ENCODE measurements at regions not wholly inside any gene's neighbourhood (a gene's known extent, or its start where the extent isn't known, plus 50 kb on each side); places are given as distances from the start of the nearest gene placed in this dataset.

DNA sequence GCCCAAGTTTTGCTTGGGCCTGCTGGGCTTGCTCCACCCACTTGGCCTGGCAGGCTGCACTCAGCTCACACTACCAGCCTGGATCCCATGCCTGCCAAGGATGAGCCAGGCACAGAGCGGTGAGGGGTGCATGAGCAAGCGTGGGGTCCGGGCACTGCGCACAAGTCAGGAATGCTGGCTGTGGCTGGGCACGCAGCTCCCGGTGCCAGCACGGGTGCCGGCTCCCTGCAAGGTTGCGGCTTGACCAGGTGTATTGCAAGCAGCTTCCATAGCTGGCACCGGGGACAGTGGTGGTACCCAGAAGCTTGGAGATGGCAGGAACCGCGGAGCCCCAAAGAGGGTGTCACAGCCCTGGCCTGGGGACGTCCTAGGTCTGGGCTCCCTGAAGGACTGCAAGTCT is 224.4 kb upstream of the NRIP1 start:
- H4K5ac ChIP-seq (ENCODE audit: insufficient read length, low read depth, low read length), result no peak overlapping the region
- DNase-seq, result no peak
- H2AFZ ChIP-seq (ENCODE audit: low read length), result no peak overlapping the region
- H3K14ac ChIP-seq (ENCODE audit: insufficient read depth, low read length), result no peak overlapping the region
- Mint-ChIP-seq H3K4me3 (no peak overlapping the region), H3K36me3 (ENCODE audit: insufficient read depth in 1 of 3, low read depth in 3 of 3) (no peaks in the 10 kb centered on the region), H3K4me1 (peaks cover 20 to 25% of the 10 kb centered on the region in 2 experiments), H3K9me3 (no peaks in the 10 kb centered on the region), H3K27me3 (ENCODE audit: low read depth) (peaks cover 3% of the 10 kb centered on the region), H3K27ac (no peak overlapping the region)
- no peaks in the 10 kb centered on the region for H3K9me3 ChIP-seq (ENCODE audit: control insufficient read depth, low read depth, low read length)
- H3T11ph ChIP-seq (ENCODE audit: low read length), result no peak overlapping the region
- H3K4me2 ChIP-seq (ENCODE audit: insufficient read depth, insufficient read length, low read length), result no peak overlapping the region
- H2BK12ac ChIP-seq (ENCODE audit: insufficient read length, low read depth, low read length), result no peak overlapping the region
- no peak overlapping the region for H2BK20ac ChIP-seq (ENCODE audit: low read depth, low read length, poor library complexity, severe bottlenecking)
- H3K4me1 ChIP-seq (ENCODE audit: insufficient read depth, low read length), result no peaks in the 10 kb centered on the region; the same call in 1 of the 2 replicates
- no peak overlapping the region for H3K27ac ChIP-seq (ENCODE audit: insufficient read length, low read depth, low read length)
- no peak overlapping the region for H2AK5ac ChIP-seq (ENCODE audit: insufficient read length, low read length)
- no peak overlapping the region for H3K4ac ChIP-seq (ENCODE audit: low read depth, low read length)
- WGBS (ENCODE audit: extremely low coverage, insufficient read length, low lambda C conversion rate), result no CpG with 5 or more reads among the region's 13 CpGs
- no peaks in the 10 kb centered on the region for H3K79me1 ChIP-seq (ENCODE audit: insufficient read depth, low read depth, low read length, poor library complexity, severe bottlenecking)
- TF ChIP-seq, protein P1, sequence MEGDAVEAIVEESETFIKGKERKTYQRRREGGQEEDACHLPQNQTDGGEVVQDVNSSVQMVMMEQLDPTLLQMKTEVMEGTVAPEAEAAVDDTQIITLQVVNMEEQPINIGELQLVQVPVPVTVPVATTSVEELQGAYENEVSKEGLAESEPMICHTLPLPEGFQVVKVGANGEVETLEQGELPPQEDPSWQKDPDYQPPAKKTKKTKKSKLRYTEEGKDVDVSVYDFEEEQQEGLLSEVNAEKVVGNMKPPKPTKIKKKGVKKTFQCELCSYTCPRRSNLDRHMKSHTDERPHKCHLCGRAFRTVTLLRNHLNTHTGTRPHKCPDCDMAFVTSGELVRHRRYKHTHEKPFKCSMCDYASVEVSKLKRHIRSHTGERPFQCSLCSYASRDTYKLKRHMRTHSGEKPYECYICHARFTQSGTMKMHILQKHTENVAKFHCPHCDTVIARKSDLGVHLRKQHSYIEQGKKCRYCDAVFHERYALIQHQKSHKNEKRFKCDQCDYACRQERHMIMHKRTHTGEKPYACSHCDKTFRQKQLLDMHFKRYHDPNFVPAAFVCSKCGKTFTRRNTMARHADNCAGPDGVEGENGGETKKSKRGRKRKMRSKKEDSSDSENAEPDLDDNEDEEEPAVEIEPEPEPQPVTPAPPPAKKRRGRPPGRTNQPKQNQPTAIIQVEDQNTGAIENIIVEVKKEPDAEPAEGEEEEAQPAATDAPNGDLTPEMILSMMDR (conservative IDR thresholded peaks at IDR 0.05), result no peak
- no peak overlapping the region for H2BK15ac ChIP-seq (ENCODE audit: low read depth, low read length)
- no peak overlapping the region for H4K8ac ChIP-seq (replicated peaks; ENCODE audit: insufficient read length, low read depth, low read length)
- H3K9ac ChIP-seq (ENCODE audit: extremely low read depth, insufficient read length, low read length), result no peak overlapping the region
- H4K20me1 ChIP-seq (ENCODE audit: control insufficient read depth, insufficient read depth, insufficient read length), result no peaks in the 10 kb centered on the region
- H3K56ac ChIP-seq (ENCODE audit: insufficient read length, low read depth, low read length), result no peak overlapping the region
- no peak overlapping the region for H3K18ac ChIP-seq (ENCODE audit: insufficient read length, low read depth, low read length)
- H3K23ac ChIP-seq (ENCODE audit: insufficient read length, low read depth, low read length), result no peak overlapping the region
- H3K27me3 ChIP-seq (ENCODE audit: insufficient read depth, low read length), result no peaks in the 10 kb centered on the region
- H2BK120ac ChIP-seq (ENCODE audit: low read depth, low read length, poor library complexity, severe bottlenecking), result no peak overlapping the region
- H4K91ac ChIP-seq (ENCODE audit: insufficient read length, low read depth, low read length), result no peak overlapping the region
- no peaks in the 10 kb centered on the region for H3K79me2 ChIP-seq (ENCODE audit: insufficient read depth, low read length)
- H2BK5ac ChIP-seq (ENCODE audit: insufficient read length, low read length), result no peak overlapping the region
- H3K23me2 ChIP-seq (ENCODE audit: insufficient read length, low read depth, low read length, poor library complexity, severe bottlenecking), result no peaks in the 10 kb centered on the region
